ENCODE measurements at regions not wholly inside any gene's neighbourhood (a gene's known extent, or its start where the extent isn't known, plus 50 kb on each side); places are given as distances from the start of the nearest gene placed in this dataset.

- DNase-seq (ENCODE audit: low read depth, low spot score): no peak
Observed at GRCh38 chr20:12276011-12276673, 358.4 kb downstream of the BTBD3 start.

GRCh38 chr20:12287575-12287974 is 369.9 kb downstream of the BTBD3 start:
- DNase-seq (ENCODE audit: low read depth, low spot score): no peak

- no peak for DNase-seq (ENCODE audit: low read depth, low spot score)
Observed at GRCh38 chr20:12289465-12289864, 371.8 kb downstream of the BTBD3 start.

GRCh38 chr20:12291386-12291785 is 373.7 kb downstream of the BTBD3 start:
- DNase-seq (ENCODE audit: low read depth, low spot score): no peak

DNA sequence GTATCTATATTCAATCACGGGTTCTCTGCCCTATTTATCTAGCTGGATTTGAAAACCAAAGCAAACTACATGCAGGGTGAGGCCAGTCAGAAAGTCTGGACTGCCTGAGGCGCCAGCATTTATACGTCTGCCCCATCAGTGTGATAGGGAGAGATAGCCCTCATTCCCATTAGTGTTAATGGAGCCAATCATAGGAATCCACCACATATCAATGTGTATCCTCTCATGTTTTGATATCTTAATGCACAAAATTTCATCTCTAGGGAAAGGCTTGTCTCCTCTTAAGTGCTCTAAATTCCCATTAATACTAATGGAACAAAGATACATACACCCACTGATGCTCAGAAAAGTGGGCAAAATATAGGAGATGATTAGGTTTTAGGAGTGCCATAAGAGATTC is 376.2 kb downstream of the BTBD3 start:
- no peak for DNase-seq (ENCODE audit: low read depth, low spot score)

GRCh38 chr20:12294678-12295077 is 377.0 kb downstream of the BTBD3 start:
- DNase-seq (ENCODE audit: low read depth, low spot score): no peak

DNA sequence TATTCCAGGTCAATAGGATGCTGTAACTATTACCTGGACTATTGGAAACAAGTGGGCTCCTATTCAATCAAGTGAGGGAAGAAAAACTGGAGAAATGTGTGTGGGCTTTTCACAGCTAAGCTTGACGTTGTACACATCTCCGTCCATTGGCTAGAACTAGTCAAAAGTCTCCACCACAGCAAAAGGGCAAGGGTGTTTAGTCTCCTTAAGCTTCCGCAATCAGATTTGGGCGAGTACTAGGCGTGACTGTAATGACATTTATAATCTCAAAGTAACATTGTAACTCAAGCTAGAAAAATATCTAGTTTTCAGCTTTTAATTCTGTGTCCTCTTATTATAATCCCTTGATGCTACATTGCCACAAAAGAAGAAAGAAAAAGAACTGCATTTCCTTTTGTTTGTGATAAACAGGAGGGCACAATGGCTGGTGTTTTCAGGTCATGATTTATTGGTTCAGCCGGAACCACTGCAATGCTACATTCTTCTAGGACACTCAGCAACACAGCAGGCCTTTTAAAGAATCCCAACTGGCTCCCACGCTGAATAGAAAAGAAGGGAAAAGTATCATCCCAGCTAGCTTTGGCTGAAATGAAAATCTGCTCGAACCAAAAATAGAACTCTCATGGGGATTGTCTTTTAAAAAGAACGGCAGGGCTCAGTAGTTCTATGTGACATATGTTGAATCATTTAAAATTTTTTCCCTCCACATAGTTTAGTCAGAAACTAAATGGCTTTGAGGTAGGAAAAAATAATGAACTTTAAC is 387.7 kb downstream of the BTBD3 start:
- no peak for DNase-seq (ENCODE audit: low read depth, low spot score)

GRCh38 chr20:12306107-12306506 is 388.4 kb downstream of the BTBD3 start:
- DNase-seq (ENCODE audit: low read depth, low spot score): no peak

DNA sequence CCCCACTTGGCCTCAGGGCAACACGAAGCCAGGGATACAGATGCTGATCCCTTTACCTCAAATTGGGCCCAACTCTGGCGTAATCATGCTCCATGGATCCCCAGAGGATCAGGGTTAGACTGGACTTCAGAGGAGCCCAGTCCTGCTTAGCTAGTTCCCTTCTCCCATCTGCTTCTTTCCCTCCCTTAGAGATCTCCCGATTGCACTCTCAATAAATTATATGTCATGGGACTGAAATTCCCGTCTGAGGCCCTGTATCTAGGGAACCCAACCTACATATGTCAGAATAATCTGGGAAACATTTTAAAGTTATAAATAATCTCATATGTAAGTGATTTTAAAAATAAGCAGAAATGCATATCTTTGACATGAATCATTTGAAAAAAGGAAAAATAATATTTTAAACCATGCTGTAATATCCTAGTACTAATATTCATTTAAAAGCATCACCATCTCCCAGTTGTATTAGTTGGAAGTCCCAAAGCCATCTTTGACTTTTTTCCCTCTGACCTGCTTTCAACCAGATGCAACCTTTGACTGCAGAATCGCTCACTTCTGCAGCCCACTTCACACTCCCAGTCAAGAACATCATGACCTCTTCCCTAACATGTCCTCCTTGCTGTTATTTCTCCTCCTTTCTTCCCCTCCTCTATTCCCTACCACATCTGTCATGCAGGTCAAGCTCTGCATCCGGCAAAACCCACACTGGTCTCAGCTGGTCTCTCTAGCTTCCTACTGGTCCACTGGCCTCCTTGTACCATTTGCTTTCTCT is 393.6 kb downstream of the BTBD3 start:
- DNase-seq (ENCODE audit: low read depth, low spot score): no peak

- DNase-seq (ENCODE audit: low read depth, low spot score): no peak
Observed at GRCh38 chr20:12315652-12316051, 398.0 kb downstream of the BTBD3 start.

GRCh38 chr20:12316794-12317193 is 399.1 kb downstream of the BTBD3 start:
- no peak for DNase-seq (ENCODE audit: low read depth, low spot score)

GRCh38 chr20:12317433-12317832 is 399.7 kb downstream of the BTBD3 start:
- DNase-seq (ENCODE audit: low read depth, low spot score): no peak

GRCh38 chr20:12318043-12318442 is 400.4 kb downstream of the BTBD3 start:
- DNase-seq (ENCODE audit: low read depth, low spot score): no peak

- DNase-seq (ENCODE audit: low read depth, low spot score): no peak
Observed at GRCh38 chr20:12321736-12322135, 404.0 kb downstream of the BTBD3 start.

GRCh38 chr20:12327205-12327604 is 409.5 kb downstream of the BTBD3 start:
- no peak for DNase-seq (ENCODE audit: low read depth, low spot score)

GRCh38 chr20:12331236-12331635 is 413.5 kb downstream of the BTBD3 start:
- DNase-seq (ENCODE audit: low read depth, low spot score): no peak

GRCh38 chr20:12337601-12338000 is 419.9 kb downstream of the BTBD3 start:
- no peak for DNase-seq (ENCODE audit: low read depth, low spot score)

- no peak for DNase-seq (ENCODE audit: low read depth, low spot score)
Observed at GRCh38 chr20:12345978-12346377, 428.3 kb downstream of the BTBD3 start.

DNA sequence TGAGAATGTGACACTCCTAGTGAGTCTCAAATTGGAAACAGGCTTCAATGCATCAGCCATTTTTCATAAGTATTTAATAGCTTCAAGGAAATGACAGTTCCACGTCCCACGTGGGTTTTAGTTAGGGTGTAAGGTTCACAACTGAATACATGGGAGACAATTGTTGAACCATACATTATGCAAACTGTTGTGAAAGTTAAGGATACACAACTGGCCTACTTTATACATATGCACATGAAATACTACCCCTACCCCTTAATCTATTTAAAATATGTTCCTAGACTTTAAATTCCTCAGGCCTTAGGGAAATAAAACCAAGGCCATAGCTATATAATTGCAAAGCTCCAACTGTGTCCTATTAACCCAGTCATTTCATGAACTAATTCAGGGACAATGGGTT is 436.1 kb downstream of the BTBD3 start:
- DNase-seq (ENCODE audit: low read depth, low spot score): no peak

GRCh38 chr20:12354725-12355124 is 437.0 kb downstream of the BTBD3 start:
- no peak for DNase-seq (ENCODE audit: low read depth, low spot score)

DNA sequence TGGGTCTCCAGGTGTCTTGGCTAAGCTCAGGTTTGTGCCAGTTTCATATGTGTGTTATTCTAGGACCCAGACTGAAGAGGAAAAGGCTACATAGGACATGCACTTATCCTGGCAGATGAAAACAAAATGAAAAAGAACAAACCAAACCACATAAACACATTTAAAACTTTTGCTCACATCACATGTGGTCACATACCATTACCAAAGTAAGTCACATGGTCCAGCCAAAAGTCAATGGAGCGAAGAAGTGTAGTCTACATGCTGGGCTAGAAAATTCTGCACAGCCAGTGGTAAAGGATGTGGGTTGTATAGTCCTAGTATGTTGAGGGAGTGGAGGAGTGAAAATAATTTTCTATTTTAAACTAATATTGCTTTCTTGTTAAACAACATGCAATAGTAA is 437.5 kb downstream of the BTBD3 start:
- no peak for DNase-seq (ENCODE audit: low read depth, low spot score)

DNA sequence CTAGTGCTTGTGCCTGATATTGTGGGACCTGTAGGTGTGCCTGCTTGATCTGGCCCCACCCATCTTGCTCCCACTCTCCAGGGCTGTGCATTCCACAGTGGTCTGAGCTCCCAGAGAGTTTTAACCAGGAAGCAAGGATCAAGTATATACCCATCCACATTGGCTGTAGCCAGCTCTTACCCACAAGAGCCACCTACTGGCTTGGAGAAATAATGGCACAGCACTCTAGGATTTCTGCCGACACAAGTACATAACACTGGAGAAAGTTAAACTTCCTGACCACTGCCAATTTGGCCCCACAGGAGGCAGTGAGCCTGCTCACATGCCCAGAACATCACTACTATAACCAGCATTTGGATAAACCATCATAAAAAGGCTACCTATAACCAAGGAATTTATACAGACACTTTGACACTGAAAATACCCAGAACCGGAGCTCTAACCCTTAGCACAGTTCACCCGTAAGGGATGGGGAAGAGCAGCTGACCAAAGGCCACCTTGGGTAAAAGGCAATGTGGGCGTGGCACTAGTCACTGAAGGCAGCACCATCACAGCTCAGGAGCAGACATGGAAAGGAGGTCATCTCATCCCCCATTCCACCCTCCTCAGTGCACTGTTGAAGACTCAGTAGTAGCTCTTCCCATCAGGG is 440.4 kb downstream of the BTBD3 start:
- no peak for DNase-seq (ENCODE audit: low read depth, low spot score)

All from brain pericyte (primary cell).